ENCODE measurements at regions not wholly inside any gene's neighbourhood (a gene's known extent, or its start where the extent isn't known, plus 50 kb on each side); places are given as distances from the start of the nearest gene placed in this dataset.

- H3K27ac Mint-ChIP-seq = peak overlapping the region in 1 of 3 experiments; percentile 20; a peak in 1 of 7 replicates
- H4K20me1 ChIP-seq (ENCODE audit: control insufficient read depth, insufficient read depth, insufficient read length) = no peaks in the 10 kb centered on the region
- no peaks in the 10 kb centered on the region for H3K36me3 Mint-ChIP-seq (ENCODE audit: insufficient read depth in 1 of 3, low read depth in 3 of 3)
- no peaks in the 10 kb centered on the region for H3K4me1 Mint-ChIP-seq
- no peak overlapping the region for H3K14ac ChIP-seq (ENCODE audit: insufficient read depth, low read length)
- no peak overlapping the region for H3K9ac ChIP-seq (ENCODE audit: extremely low read depth, insufficient read length, low read length)
- H2BK20ac ChIP-seq (ENCODE audit: low read depth, low read length, poor library complexity, severe bottlenecking) = no peak overlapping the region
- no peak overlapping the region for H2BK5ac ChIP-seq (ENCODE audit: insufficient read length, low read length)
- H3K27me3 Mint-ChIP-seq (ENCODE audit: low read depth) = peaks cover 2% of the 10 kb centered on the region; the same call in 1 of the 2 replicates
- no peak overlapping the region for H4K5ac ChIP-seq (ENCODE audit: insufficient read length, low read depth, low read length)
- no peak overlapping the region for H3K4ac ChIP-seq (ENCODE audit: low read depth, low read length)
- no peak overlapping the region for H3K18ac ChIP-seq (ENCODE audit: insufficient read length, low read depth, low read length)
- no CpG with 5 or more reads among the region's 4 CpGs for WGBS (ENCODE audit: extremely low coverage, insufficient read length, low lambda C conversion rate)
- H3K4me3 Mint-ChIP-seq = no peak overlapping the region
- H4K91ac ChIP-seq (ENCODE audit: insufficient read length, low read depth, low read length) = no peak overlapping the region
- no peak overlapping the region for H3K56ac ChIP-seq (ENCODE audit: insufficient read length, low read depth, low read length)
- no peak overlapping the region for H4K8ac ChIP-seq (replicated peaks; ENCODE audit: insufficient read length, low read depth, low read length)
- no peak overlapping the region for H2BK15ac ChIP-seq (ENCODE audit: low read depth, low read length)
- no peak overlapping the region for H2BK120ac ChIP-seq (ENCODE audit: low read depth, low read length, poor library complexity, severe bottlenecking)
- H3K79me1 ChIP-seq (ENCODE audit: insufficient read depth, low read depth, low read length, poor library complexity, severe bottlenecking) = no peaks in the 10 kb centered on the region
- H3K9me3 ChIP-seq (ENCODE audit: control insufficient read depth, low read depth, low read length) = no peaks in the 10 kb centered on the region
- no peak overlapping the region for H2AK5ac ChIP-seq (ENCODE audit: insufficient read length, low read length)
- H3K9me3 Mint-ChIP-seq = peaks cover 0 to 2% of the 10 kb centered on the region in 2 experiments; a peak in 1 of 5 replicates
- no peak overlapping the region for H3T11ph ChIP-seq (ENCODE audit: low read length)
- H3K27me3 ChIP-seq (ENCODE audit: insufficient read depth, low read length) = no peaks in the 10 kb centered on the region
- no peak overlapping the region for H2AFZ ChIP-seq (ENCODE audit: low read length)
- no peak overlapping the region for H2BK12ac ChIP-seq (ENCODE audit: insufficient read length, low read depth, low read length)
- H3K23ac ChIP-seq (ENCODE audit: insufficient read length, low read depth, low read length) = no peak overlapping the region
- H3K79me2 ChIP-seq (ENCODE audit: insufficient read depth, low read length) = no peaks in the 10 kb centered on the region
- no peak for DNase-seq
- H3K23me2 ChIP-seq (ENCODE audit: insufficient read length, low read depth, low read length, poor library complexity, severe bottlenecking) = no peaks in the 10 kb centered on the region
- no peak for TF ChIP-seq CTCF (conservative IDR thresholded peaks at IDR 0.05)
- no peaks in the 10 kb centered on the region for H3K4me1 ChIP-seq (ENCODE audit: insufficient read depth, low read length)
- no peak overlapping the region for H3K4me2 ChIP-seq (ENCODE audit: insufficient read depth, insufficient read length, low read length)
- H3K27ac ChIP-seq (ENCODE audit: insufficient read length, low read depth, low read length) = no peak overlapping the region
These were observed 313.4 kb downstream of the CDH11 start for GRCh38 chr16:64808474-64808873.

Data from H9 (cell line).